Mesenchymal stem cell (in vitro differentiated cells and primary cell): ENCODE measurements at regions not wholly inside any gene's neighbourhood (a gene's known extent, or its start where the extent isn't known, plus 50 kb on each side); places are given as distances from the start of the nearest gene placed in this dataset.

Source experiments
- DNase-seq: peaks from one replicate; pipeline ENCODE4 v3.0.0-alpha.2; 2013
- H2AFZ ChIP-seq: one replicate; pipeline ENCODE4 v1.6.1; 2013; ENCODE audit warnings: low read depth, mild to moderate bottlenecking, control low read depth, inconsistent platforms, low read length, moderate library complexity
- H2AK5ac ChIP-seq: 2 replicates; pipeline ENCODE4 v1.6.1; 2013; ENCODE audit warnings: low read length, moderate library complexity, mild to moderate bottlenecking, inconsistent platforms; ENCODE audit not compliant: severe bottlenecking
- H2BK120ac ChIP-seq: one replicate; pipeline ENCODE4 v1.6.1; 2013; ENCODE audit warnings: low read depth, mild to moderate bottlenecking, inconsistent platforms, low read length, moderate library complexity
- H2BK12ac ChIP-seq, 2 experiments: one replicate each; pipeline ENCODE4 v1.6.1; 2013; ENCODE audit warnings: inconsistent platforms in 2 of 2, low read length in 2 of 2, mild to moderate bottlenecking in 2 of 2, moderate library complexity in 2 of 2, control low read depth in 1 of 2
- H2BK15ac ChIP-seq: one replicate; pipeline ENCODE4 v1.6.1; 2013; ENCODE audit warnings: mild to moderate bottlenecking, low read depth, inconsistent platforms; ENCODE audit not compliant: poor library complexity, severe bottlenecking
- H2BK5ac ChIP-seq: 2 replicates; pipeline ENCODE4 v1.6.1; 2013; ENCODE audit warnings: low read depth, mild to moderate bottlenecking, low read length, control low read depth, inconsistent platforms; ENCODE audit not compliant: poor library complexity, severe bottlenecking
- H3K14ac ChIP-seq, 2 experiments: one replicate each; pipeline ENCODE4 v1.6.1; 2013; ENCODE audit warnings: inconsistent platforms in 2 of 2, low read length in 2 of 2, control low read depth in 1 of 2, mild to moderate bottlenecking in 1 of 2, moderate library complexity in 1 of 2
- H3K18ac ChIP-seq, 2 experiments: one replicate each; pipeline ENCODE4 v1.6.1; 2013; ENCODE audit warnings: inconsistent platforms in 2 of 2, low read length in 2 of 2, control low read depth in 1 of 2, low read depth in 1 of 2, mild to moderate bottlenecking in 1 of 2
- H3K23ac ChIP-seq, 2 experiments: one replicate each; pipeline ENCODE4 v1.6.1; 2013; ENCODE audit warnings: inconsistent platforms in 2 of 2, low read length in 2 of 2, mild to moderate bottlenecking in 2 of 2, moderate library complexity in 2 of 2, control low read depth in 1 of 2
- H3K27ac ChIP-seq: 2 replicates; pipeline ENCODE4 v1.5.1; 2013; ENCODE audit warnings: mild to moderate bottlenecking, moderate library complexity, low read length, control low read depth, inconsistent platforms; ENCODE audit not compliant: poor library complexity, severe bottlenecking
- H3K27me3 ChIP-seq, 2 experiments: 2 replicates each; pipeline versions ENCODE4 v1.6.1 to v1.7.0; 2013; ENCODE audit warnings: low read length in 2 of 2, mild to moderate bottlenecking in 2 of 2, moderate library complexity in 2 of 2, control low read depth in 1 of 2, inconsistent platforms in 1 of 2; ENCODE audit not compliant: control insufficient read depth in 1 of 2, insufficient read depth in 1 of 2
- H3K36me3 ChIP-seq, 2 experiments: 2 replicates each; pipeline versions ENCODE4 v1.6.1 to v1.7.0; 2013; ENCODE audit warnings: low read length in 2 of 2, control low read depth in 1 of 2, inconsistent platforms in 1 of 2, low read depth in 1 of 2, mild to moderate bottlenecking in 1 of 2; ENCODE audit not compliant: insufficient read depth in 2 of 2, control insufficient read depth in 1 of 2
- H3K4ac ChIP-seq, 2 experiments: one replicate each; pipeline ENCODE4 v1.6.1; 2013; ENCODE audit warnings: inconsistent platforms in 2 of 2, low read length in 2 of 2, mild to moderate bottlenecking in 2 of 2, moderate library complexity in 2 of 2, control low read depth in 1 of 2, low read depth in 1 of 2
- H3K4me1 ChIP-seq: 2 replicates; pipeline ENCODE4 v1.6.1; 2013; ENCODE audit warnings: low read depth, low read length, control low read depth; ENCODE audit not compliant: control insufficient read depth, insufficient read depth
- H3K4me2 ChIP-seq: 2 replicates; pipeline ENCODE4 v1.6.1; 2013; ENCODE audit warnings: low read length, mild to moderate bottlenecking, inconsistent platforms; ENCODE audit not compliant: poor library complexity, severe bottlenecking
- H3K4me3 ChIP-seq, 2 experiments: 2 replicates each; pipeline versions ENCODE4 v1.5.1 to v1.7.0; 2013; ENCODE audit warnings: low read length in 2 of 2, mild to moderate bottlenecking in 2 of 2, control low read depth in 1 of 2, low read depth in 1 of 2; ENCODE audit not compliant: insufficient read depth in 1 of 2
- H3K79me1 ChIP-seq: replicated peaks from 2 replicates; pipeline ENCODE4 v1.6.1; 2013; ENCODE audit warnings: mild to moderate bottlenecking, control low read depth, low read length, inconsistent platforms; ENCODE audit not compliant: poor library complexity, severe bottlenecking
- H3K9ac ChIP-seq: 2 replicates; pipeline ENCODE4 v1.7.0; 2013; ENCODE audit warnings: mild to moderate bottlenecking, low read length, moderate library complexity
- H3K9me3 ChIP-seq: 2 replicates; pipeline ENCODE4 v1.7.0; 2013; ENCODE audit warnings: mild to moderate bottlenecking, low read length; ENCODE audit not compliant: control insufficient read depth
- H4K8ac ChIP-seq: one replicate; pipeline ENCODE4 v1.6.1; 2013; ENCODE audit warnings: inconsistent platforms, mild to moderate bottlenecking, low read length, moderate library complexity
- H4K91ac ChIP-seq: one replicate; pipeline ENCODE4 v1.6.1; 2013; ENCODE audit warnings: mild to moderate bottlenecking, low read length, inconsistent platforms
- WGBS: methylation state at CpG from one replicate; pipeline ENCODE4 v1.1.7; 2013; ENCODE audit warnings: mixed read lengths; 5-methylcytosine and 5-hydroxymethylcytosine counted together

- Histone ChIP-seq H3K4me2 (no peak overlapping the region), H3K4me3 (no peak overlapping the region), H2AK5ac (no peak overlapping the region), H3K27ac (no peak overlapping the region), H2BK5ac (no peak overlapping the region), H3K79me1 (no peaks in the 10 kb centered on the region), H3K9ac (no peak overlapping the region), H3K14ac (no peak overlapping the region), H3K4me1 (no peaks in the 10 kb centered on the region), H3K27me3 (no peaks in the 10 kb centered on the region), H4K91ac (no peak overlapping the region), H4K8ac (no peak overlapping the region), H3K18ac (no peak overlapping the region), H3K4ac (no peak overlapping the region), H2AFZ (no peak overlapping the region), H3K23ac (no peak overlapping the region), H2BK15ac (no peak overlapping the region), H2BK12ac (no peak overlapping the region), H3K9me3 (no peaks in the 10 kb centered on the region), H2BK120ac (no peak overlapping the region), H3K36me3 (no peaks in the 10 kb centered on the region)
- no peak for DNase-seq
- 72% methylated on average over 8 of the region's 8 CpGs for WGBS
These were observed 650.1 kb downstream of the NPHP4 start for GRCh38 chr1:5342172-5342571.

- DNase-seq, result no peak
- H3K14ac ChIP-seq, result no peak overlapping the region
- no peaks in the 10 kb centered on the region for H3K9me3 ChIP-seq
- no peak overlapping the region for H2BK15ac ChIP-seq
- WGBS, result 62% methylated on average over 3 of the region's 3 CpGs
- no peaks in the 10 kb centered on the region for H3K79me1 ChIP-seq
- no peaks in the 10 kb centered on the region for H3K4me1 ChIP-seq
- H3K36me3 ChIP-seq, result no peaks in the 10 kb centered on the region
- no peak overlapping the region for H2BK120ac ChIP-seq
- H3K23ac ChIP-seq, result no peak overlapping the region
- no peak overlapping the region for H2AK5ac ChIP-seq
- H3K9ac ChIP-seq, result no peak overlapping the region
- no peak overlapping the region for H2BK5ac ChIP-seq
- no peak overlapping the region for H3K4me3 ChIP-seq
- H3K27ac ChIP-seq, result no peak overlapping the region
- H4K8ac ChIP-seq, result no peak overlapping the region
- no peak overlapping the region for H4K91ac ChIP-seq
- no peak overlapping the region for H3K4ac ChIP-seq
- H2AFZ ChIP-seq, result no peak overlapping the region
- no peak overlapping the region for H3K4me2 ChIP-seq
- H2BK12ac ChIP-seq, result no peak overlapping the region
- H3K18ac ChIP-seq, result no peak overlapping the region
- H3K27me3 ChIP-seq, result no peaks in the 10 kb centered on the region
These were observed 650.8 kb downstream of the NPHP4 start for GRCh38 chr1:5341471-5341870.

GRCh38 chr1:5340560-5341130 is 651.6 kb downstream of the NPHP4 start:
- H3K23ac ChIP-seq, result no peak overlapping the region
- H3K27me3 ChIP-seq, result no peaks in the 10 kb centered on the region
- no peak overlapping the region for H2BK15ac ChIP-seq
- no peaks in the 10 kb centered on the region for H3K36me3 ChIP-seq
- WGBS, result 81% methylated on average over 7 of the region's 8 CpGs
- no peaks in the 10 kb centered on the region for H3K4me1 ChIP-seq
- no peak overlapping the region for H3K27ac ChIP-seq
- no peak overlapping the region for H2BK120ac ChIP-seq
- H3K9me3 ChIP-seq, result no peaks in the 10 kb centered on the region
- H3K4ac ChIP-seq, result no peak overlapping the region
- no peak overlapping the region for H4K8ac ChIP-seq
- H2AK5ac ChIP-seq, result no peak overlapping the region
- no peak overlapping the region for H2BK5ac ChIP-seq
- H3K9ac ChIP-seq, result no peak overlapping the region
- H3K18ac ChIP-seq, result no peak overlapping the region
- H3K4me3 ChIP-seq, result no peak overlapping the region
- H2BK12ac ChIP-seq, result no peak overlapping the region
- H2AFZ ChIP-seq, result no peak overlapping the region
- DNase-seq, result no peak
- H4K91ac ChIP-seq, result no peak overlapping the region
- no peak overlapping the region for H3K14ac ChIP-seq
- H3K4me2 ChIP-seq, result no peak overlapping the region
- no peaks in the 10 kb centered on the region for H3K79me1 ChIP-seq

GRCh38 chr1:5338466-5338865 is 653.8 kb downstream of the NPHP4 start:
- no peak overlapping the region for H4K91ac ChIP-seq
- no peak overlapping the region for H2AFZ ChIP-seq
- no peaks in the 10 kb centered on the region for H3K4me1 ChIP-seq
- H3K79me1 ChIP-seq, result no peaks in the 10 kb centered on the region
- H3K36me3 ChIP-seq, result no peaks in the 10 kb centered on the region
- no peak overlapping the region for H2BK15ac ChIP-seq
- no peak overlapping the region for H2BK120ac ChIP-seq
- no peak for DNase-seq
- no peak overlapping the region for H4K8ac ChIP-seq
- H3K23ac ChIP-seq, result no peak overlapping the region
- H3K4me2 ChIP-seq, result no peak overlapping the region
- no peak overlapping the region for H2BK12ac ChIP-seq
- no peak overlapping the region for H3K14ac ChIP-seq
- H3K9me3 ChIP-seq, result no peaks in the 10 kb centered on the region
- no peak overlapping the region for H3K18ac ChIP-seq
- no peak overlapping the region for H2AK5ac ChIP-seq
- 62% methylated on average over 2 of the region's 2 CpGs for WGBS
- H3K4me3 ChIP-seq, result no peak overlapping the region
- H3K27me3 ChIP-seq, result no peaks in the 10 kb centered on the region
- H2BK5ac ChIP-seq, result no peak overlapping the region
- H3K4ac ChIP-seq, result no peak overlapping the region
- H3K9ac ChIP-seq, result no peak overlapping the region
- no peak overlapping the region for H3K27ac ChIP-seq
